ENCODE measurements at regions not wholly inside any gene's neighbourhood (a gene's known extent, or its start where the extent isn't known, plus 50 kb on each side); places are given as distances from the start of the nearest gene placed in this dataset.

- DNase-seq = no peak
- Histone ChIP-seq H3K4me3 (no peak overlapping the region), H3K4me1 (no peaks in the 10 kb centered on the region), H3K27me3 (no peaks in the 10 kb centered on the region), H3K36me3 (no peaks in the 10 kb centered on the region), H3K9me3 (no peaks in the 10 kb centered on the region), H3K27ac (no peak overlapping the region)
- intact Hi-C loops (cut with DNase I; ENCODE audit: low total_unique reads) = no loop called here
- TF ChIP-seq CTCF (IDR thresholded peaks at IDR 0.05) = no peak
These were observed 248.9 kb upstream of the FOXQ1 start for GRCh38 chr6:1062786-1063545.

- Histone ChIP-seq H3K27me3 (no peaks in the 10 kb centered on the region), H3K9me3 (no peaks in the 10 kb centered on the region), H3K27ac (no peak overlapping the region), H3K4me3 (no peak overlapping the region), H3K4me1 (no peaks in the 10 kb centered on the region), H3K36me3 (no peaks in the 10 kb centered on the region)
- intact Hi-C loops (cut with DNase I; ENCODE audit: low total_unique reads) = no loop called here
- no peak for TF ChIP-seq CTCF (IDR thresholded peaks at IDR 0.05)
- no peak for DNase-seq
These were observed 252.3 kb upstream of the FOXQ1 start for GRCh38 chr6:1059596-1059995.

- TF ChIP-seq CTCF (IDR thresholded peaks at IDR 0.05) = no peak
- Histone ChIP-seq H3K27ac (no peak overlapping the region), H3K4me3 (no peak overlapping the region), H3K4me1 (no peaks in the 10 kb centered on the region), H3K9me3 (no peaks in the 10 kb centered on the region), H3K27me3 (no peaks in the 10 kb centered on the region), H3K36me3 (no peaks in the 10 kb centered on the region)
- DNase-seq = no peak
- intact Hi-C loops (cut with DNase I; ENCODE audit: low total_unique reads) = no loop called here
These were observed 254.3 kb upstream of the FOXQ1 start for GRCh38 chr6:1057490-1058135.

DNA sequence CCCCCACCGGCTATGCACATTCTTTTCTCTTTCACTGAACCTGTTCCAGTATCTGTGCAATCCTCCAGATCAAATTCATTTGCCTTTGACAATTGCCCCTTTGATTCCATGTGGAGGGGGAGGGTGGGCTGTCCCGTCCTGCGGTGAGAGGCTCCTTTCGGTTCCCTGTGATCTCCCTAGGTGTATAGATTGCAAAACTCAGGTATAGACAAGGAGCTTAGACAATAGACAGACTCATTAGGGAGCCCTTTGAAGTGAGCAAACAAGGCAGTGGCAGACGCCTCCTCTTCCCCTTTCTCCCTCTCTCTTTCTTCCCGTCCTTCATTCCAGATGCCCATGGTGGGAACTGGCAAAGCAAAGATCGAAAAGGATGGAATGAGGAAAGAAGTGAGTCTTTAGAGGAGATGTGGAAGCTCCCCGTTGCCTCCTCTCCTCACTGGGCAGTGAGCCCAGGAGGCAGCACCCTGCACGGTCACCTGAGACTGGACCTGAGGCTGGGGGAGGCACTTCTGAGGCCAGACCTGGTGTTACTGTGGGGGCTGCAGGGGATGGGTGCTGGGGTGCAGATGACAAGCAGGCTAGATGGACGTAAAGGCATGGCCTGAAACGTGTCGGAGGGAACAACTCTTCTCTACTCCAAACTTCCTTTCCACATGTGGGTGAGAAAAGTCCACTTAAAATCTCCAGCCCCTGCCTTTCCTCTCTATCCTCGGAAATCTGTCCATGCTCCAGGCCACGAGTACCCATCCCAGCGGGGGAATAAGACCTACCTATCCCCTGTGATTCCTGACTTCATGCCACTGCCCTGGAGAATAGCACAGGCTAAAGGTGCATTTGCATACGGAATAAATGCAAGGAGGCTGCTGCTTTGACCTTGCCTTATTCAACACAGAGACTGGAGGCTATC lies 256.6 kb upstream of the FOXQ1 start:
- Histone ChIP-seq H3K36me3 (no peaks in the 10 kb centered on the region), H3K27me3 (no peaks in the 10 kb centered on the region), H3K4me3 (no peak overlapping the region), H3K4me1 (no peaks in the 10 kb centered on the region), H3K27ac (no peak overlapping the region), H3K9me3 (no peaks in the 10 kb centered on the region)
- TF ChIP-seq CTCF (IDR thresholded peaks at IDR 0.05) = no peak
- intact Hi-C loops (cut with DNase I; ENCODE audit: low total_unique reads) = no loop called here
- no peak for DNase-seq

DNA sequence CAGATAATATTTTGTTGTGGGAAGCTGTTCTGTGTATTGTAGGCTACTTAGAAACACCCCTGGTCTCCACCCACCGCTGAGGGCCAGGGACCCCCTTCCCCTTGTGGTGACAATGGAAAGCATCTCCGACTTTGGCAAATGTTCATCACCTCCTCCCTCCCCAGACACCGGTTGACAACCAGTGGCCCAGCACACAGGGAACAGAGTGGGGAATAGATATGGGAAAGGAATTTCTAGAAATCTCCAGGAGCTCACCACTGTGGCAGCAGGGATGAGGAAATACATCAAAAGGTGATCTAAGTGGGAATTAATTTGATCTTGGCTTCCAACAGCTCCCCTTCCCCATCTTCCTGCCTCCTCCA lies 257.3 kb upstream of the FOXQ1 start:
- Histone ChIP-seq H3K27me3 (no peaks in the 10 kb centered on the region), H3K27ac (no peak overlapping the region), H3K36me3 (no peaks in the 10 kb centered on the region), H3K9me3 (no peaks in the 10 kb centered on the region), H3K4me3 (no peak overlapping the region), H3K4me1 (no peaks in the 10 kb centered on the region)
- intact Hi-C loops (cut with DNase I; ENCODE audit: low total_unique reads) = no loop called here
- no peak for TF ChIP-seq CTCF (IDR thresholded peaks at IDR 0.05)
- DNase-seq = no peak
